ENCODE measurements at regions not wholly inside any gene's neighbourhood (a gene's known extent, or its start where the extent isn't known, plus 50 kb on each side); places are given as distances from the start of the nearest gene placed in this dataset.
"Not testable (repeated sequence)": the region's sequence is repeated elsewhere in the genome, so short reads cannot be mapped to it uniquely, and the experiment has no call there.

- no peak for DNase-seq
These were observed 77.6 kb downstream of the SETD4 start for GRCh38 chr21:35982717-35983116.

GRCh38 chr21:35981514-35982070, 78.7 kb downstream of the SETD4 start:
- no peak for DNase-seq

GRCh38 chr21:35980821-35981220, 79.5 kb downstream of the SETD4 start:
- DNase-seq: no peak

DNA sequence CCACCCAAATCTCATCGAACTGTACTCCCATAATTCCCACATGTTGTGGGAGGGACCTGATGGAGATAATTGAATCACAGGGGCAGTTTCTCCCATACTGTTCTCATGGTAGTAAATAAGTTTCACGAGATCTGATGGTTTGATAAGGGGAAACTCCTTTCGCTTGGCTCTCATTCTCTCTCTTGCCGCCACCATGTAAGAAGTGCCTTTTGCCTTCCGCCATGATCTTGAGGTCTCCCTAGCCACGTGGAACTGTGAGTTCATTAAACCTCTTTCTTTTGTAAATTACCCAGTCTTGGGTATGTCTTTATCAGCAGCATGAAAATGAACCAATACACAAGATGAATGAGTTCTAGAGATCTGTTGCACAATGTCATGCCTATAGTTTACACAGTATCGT, 82.5 kb downstream of the SETD4 start:
- not testable (repeated sequence) for DNase-seq

DNA sequence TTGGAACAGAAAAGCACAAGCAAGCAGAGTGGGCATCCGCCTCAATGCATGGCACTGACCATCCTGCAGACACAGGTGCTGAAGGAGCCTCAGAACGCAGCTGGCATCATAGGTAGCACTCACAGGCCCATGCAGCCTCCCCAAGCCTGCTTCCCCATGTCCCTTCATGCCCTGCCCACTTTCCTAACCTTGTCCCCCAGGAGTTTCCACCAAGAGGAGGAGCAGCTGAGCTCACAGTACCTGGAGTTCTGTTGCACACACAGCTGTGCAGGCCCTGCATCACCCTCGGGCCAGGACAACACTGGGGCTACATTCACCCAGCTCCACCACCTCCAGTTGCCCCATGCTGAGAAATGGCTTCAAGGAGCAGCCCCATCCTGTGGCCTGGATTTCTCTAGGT, 83.4 kb downstream of the SETD4 start:
- no peak for DNase-seq

GRCh38 chr21:35976481-35976880, 83.8 kb downstream of the SETD4 start:
- DNase-seq: no peak

DNA sequence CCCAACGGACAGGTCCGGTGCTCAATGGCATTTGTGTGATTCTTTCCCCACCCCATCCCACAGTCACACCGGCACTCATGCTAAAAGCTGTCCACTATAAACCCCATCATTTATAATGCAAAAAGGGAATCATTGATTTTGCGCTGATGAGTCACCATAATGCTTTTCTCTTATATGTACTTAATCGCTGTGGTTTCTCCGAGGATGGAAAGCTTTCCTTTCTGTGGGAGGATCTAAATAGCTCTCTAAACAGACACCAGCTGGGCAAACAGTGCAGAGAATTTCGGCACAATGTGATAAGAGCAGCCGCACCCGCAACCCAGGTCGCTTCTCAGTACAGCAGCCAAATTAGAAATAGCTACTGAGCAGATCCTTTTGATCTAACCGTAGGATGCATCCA, 85.6 kb downstream of the SETD4 start:
- DNase-seq: no peak

- no peak for DNase-seq
These were observed 88.5 kb downstream of the SETD4 start for GRCh38 chr21:35971824-35972223.

DNA sequence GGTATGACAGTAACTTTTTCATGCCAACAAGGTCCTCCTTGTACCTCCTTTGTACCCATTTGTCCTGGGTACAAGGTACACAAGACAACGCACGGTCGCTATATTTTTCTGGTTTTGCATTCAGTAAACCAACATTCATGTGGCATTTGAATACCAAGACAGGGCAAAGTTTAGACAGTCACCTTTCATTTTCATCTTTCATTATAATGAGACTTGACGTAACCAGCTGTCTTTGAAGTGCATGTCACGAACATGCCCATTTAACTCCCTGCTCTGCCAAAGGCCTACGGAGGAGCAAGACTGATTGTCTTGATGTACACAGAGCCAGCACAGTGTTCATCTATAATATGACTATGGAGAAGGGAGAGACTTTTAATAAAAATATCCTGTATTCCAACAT, 91.0 kb downstream of the SETD4 start:
- DNase-seq: no peak

GRCh38 chr21:35968564-35968963, 91.8 kb downstream of the SETD4 start:
- no peak for DNase-seq

DNA sequence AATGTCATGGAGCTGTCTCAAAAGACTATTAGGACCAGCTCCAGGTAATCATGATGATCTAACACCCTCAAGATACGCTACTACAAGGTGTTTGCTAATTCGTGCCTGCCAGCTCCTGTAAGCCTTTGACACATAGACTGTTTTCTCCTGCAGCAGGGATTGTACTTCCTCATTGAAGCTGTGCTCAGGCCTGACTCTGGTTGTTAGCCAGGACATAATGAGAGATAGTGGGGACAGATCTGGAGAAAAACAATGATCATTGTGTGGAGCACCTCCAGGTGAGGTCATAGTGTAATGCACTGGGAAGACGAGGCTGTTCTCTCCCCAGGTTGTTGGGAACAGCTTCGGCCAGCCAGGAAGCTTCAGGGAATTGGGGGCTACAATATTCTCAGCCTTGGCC, 94.6 kb downstream of the SETD4 start:
- no peak for DNase-seq

DNA sequence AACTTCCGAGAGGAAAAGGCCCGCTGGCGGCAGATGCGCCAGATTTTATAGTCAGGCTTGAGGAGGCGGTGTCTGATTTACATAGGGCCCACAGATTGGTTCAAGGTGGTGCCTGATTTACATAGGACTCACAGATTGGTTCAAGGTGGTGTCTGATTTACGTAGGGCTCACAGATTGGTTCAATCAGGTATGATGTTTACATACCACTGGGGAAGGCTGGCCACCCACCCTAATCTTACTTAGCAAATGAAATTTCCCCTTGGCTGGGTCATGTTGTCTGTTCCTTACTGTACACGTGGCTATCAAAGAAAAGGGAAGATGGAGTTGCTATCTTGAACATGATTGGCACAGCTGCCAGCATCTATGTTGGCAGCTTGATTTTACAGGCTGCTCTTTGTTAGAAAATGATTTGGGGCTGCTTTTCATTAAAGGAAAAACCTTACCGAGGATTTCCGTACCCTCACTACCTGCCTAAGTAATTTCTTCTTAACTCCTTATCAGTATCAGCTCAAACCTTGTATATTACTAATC, 96.3 kb downstream of the SETD4 start:
- DNase-seq: no peak

DNA sequence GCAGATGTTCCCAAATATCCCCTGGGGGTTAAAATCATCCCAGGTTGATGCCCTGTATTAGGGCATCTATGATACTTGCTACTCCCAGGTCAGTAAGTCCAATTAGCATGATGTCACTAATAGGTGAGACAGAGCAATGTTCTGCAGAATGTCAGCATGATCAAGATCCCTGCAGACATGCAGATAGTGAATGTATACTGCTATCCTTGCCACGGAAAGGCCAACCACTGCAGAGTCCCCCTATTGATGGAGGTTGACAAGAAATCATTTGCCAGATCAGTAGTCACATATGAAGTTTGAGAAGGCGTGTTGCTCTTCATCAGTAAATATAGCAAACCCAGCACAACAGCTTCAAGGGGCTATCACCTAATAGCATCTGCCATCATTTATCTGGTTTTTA, 97.4 kb downstream of the SETD4 start:
- no peak for DNase-seq

DNA sequence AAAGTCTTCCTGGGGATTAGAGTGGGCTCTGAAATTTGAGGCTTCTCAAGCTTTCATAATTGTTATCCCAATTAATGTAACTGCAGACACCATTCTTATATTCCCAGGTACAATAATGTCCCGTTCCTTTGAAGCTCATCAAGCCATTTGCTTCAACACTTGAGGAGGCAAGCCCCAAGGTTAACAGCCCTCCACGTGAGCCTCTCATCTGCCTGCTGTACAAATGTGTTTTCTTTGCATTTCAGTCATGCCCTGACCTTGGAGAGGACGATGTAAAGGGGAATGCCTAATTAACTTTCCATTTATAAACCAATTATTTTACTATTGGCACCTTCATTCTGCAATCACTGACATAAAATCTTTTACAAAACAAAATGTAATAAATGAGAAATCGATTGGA, 106.3 kb downstream of the SETD4 start:
- no peak for DNase-seq

DNA sequence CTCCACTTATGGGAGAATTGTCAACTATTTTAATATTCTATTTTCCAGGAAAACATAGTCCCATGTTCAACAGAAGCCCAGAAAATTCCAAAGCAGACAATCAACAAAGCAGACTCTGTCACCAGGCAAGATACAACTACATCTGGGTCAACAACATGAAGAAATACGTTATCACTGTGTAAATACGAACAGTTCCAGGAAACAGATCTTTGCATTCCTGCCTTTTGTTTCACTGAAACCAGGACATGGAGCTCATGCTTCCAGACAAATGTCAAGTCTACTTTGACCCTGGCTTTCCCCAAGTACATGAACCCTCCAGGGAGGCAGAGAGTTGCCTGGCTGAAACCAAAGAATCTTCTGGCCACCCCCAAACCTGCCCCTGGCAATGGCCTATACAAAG, 106.7 kb downstream of the SETD4 start:
- DNase-seq: no peak

- no peak for DNase-seq
These were observed 107.5 kb downstream of the SETD4 start for GRCh38 chr21:35952651-35953340.

DNA sequence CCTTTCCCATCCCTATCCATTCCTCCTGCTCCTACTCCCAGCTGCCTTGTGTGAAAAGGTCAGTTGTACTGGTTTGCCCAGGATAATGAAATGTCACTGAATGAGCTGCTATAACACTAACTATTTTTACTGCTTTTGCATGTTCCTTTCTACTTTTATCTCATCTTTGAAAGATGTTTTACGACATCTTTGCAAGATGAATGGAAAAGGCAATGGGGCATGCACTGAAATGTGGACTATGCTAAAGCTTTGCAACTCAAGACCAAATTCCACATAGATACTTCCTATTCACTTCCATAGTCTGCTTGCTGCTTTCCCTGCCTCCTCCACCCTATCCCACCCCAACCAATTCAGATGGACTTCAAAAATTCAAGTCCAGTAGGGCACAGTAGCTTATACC, 111.3 kb downstream of the SETD4 start:
- no peak for DNase-seq

DNA sequence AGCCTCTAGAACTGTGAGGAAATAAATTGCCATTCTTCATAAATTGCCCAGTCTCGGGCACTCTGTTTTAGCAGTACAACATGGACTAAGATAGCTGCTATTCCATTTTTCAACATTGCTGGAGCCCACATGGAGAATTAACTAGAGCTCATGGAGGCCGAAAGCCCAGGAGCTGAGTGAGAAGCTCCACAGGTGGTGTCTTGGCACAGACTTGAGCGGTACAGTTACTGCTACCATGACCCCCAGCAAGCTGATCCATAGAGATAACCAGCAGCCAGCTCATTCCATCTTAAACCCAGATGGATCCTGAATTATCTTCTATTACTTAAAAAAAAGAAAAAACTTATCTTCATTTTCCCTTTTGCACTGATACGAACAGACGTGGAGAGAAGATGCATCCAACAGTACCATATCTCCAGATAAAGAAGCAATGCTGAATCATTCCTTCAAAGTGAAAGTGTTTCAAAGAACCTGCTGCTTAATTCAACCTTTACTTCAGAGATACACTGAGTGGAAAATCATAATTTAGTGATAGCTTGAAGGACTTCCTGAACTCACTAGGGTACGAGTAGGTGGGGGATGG, 115.1 kb downstream of the SETD4 start:
- DNase-seq: no peak

DNA sequence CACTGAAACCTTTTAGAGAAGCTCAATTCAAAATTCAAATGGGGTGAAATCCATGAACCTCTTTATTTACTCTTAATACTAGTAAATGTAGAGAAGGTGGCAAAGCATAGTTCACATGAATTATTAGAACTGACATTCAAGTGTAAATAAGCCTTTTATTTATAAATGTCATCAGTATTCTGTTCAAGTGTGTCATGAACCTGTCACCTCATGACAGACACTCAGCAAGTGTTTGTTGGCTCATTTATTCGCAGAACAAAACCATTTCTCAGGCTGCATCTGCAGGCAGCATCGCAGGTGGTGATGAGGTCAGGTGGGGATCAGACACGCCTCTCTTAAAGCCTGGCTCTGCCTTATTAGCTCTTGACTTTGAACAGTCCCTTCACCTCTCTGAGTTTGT, 116.6 kb downstream of the SETD4 start:
- no peak for DNase-seq

GRCh38 chr21:35942211-35943144, 117.8 kb downstream of the SETD4 start:
- DNase-seq: no peak

DNA sequence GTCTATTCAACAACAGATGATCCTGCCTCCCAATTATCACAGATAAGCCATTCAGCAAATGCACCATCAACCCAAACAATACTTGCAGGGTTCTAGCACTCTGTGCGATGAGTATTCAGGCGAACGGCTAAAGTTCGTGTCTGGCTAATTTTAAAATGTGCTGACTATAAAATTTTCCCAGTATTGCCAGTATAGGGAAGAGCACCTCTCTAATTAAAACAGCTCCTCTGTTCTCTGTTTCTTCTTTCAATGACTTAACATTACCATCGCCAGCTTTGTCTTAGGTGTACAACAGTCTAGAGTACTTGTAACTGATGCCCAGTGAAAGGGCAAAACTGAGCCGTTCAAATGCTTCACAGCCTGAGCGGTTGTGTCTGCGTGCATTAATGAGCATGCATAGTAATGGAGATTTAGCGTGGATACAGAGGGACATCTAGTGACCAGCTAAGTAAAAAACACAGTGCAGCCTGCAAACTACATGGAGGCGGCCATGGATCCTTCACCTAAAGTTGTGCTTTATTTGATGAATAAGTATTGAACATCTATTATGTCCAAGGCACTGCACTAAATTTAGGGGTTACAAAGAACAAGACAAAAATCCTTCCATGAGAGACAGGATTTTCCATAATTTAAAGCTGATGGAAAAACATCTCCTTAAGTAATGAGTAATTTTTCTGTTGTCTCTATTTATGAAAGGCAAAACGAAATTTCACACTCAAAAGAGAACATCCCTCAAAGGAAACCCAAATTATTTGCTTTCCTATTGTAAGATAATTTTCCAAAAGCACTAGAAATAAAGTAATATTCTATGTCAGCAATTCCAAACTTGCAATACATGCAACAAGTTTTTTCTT, 120.0 kb downstream of the SETD4 start:
- peak; percentile 18 for DNase-seq

- no peak for DNase-seq
These were observed 121.9 kb downstream of the SETD4 start for GRCh38 chr21:35938446-35938845.
